ENCODE measurements at regions not wholly inside any gene's neighbourhood (a gene's known extent, or its start where the extent isn't known, plus 50 kb on each side); places are given as distances from the start of the nearest gene placed in this dataset.

DNA sequence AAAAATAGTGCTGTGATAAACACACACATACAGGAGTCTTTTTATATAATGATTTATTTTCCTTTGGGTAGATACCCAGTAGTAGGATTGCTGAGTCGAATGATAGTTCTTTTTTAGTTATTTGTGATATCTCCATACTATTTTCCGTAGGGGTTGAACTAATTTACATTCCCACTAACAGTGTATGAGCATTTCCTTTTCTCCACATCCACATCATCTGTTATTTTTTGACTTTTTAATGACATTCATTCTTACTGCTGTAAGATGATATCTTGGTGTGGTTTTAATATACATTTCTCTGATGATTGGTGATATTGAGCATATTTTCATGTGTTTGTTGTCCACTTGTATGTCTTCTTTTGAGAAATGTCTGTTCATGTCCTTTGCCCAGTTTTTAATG is 78.3 kb downstream of the NIBAN1 start:
- Histone ChIP-seq H3K27ac (no peak overlapping the region), H3K27me3 (no peaks in the 10 kb centered on the region), H3K4me3 (no peak overlapping the region), H3K9ac (ENCODE audit: low read depth in 2 of 2, low read length in 2 of 2) (no peak overlapping the region), H3K4me1 (no peaks in the 10 kb centered on the region), H3K36me3 (no peaks in the 10 kb centered on the region), H3K9me3 (no peaks in the 10 kb centered on the region)
- intact Hi-C loops (cut with DNase I): no loop called here
- no peak for TF ChIP-seq CTCF (IDR thresholded peaks at IDR 0.05)
- DNase-seq: no peak

GRCh38 chr1:184895086-184895485 is 79.2 kb downstream of the NIBAN1 start:
- Histone ChIP-seq H3K27ac (no peak overlapping the region), H3K27me3 (no peaks in the 10 kb centered on the region), H3K9me3 (no peaks in the 10 kb centered on the region), H3K4me1 (no peaks in the 10 kb centered on the region), H3K36me3 (no peaks in the 10 kb centered on the region), H3K9ac (ENCODE audit: low read depth in 2 of 2, low read length in 2 of 2) (no peak overlapping the region), H3K4me3 (no peak overlapping the region)
- intact Hi-C loops (cut with DNase I): no loop called here
- DNase-seq: no peak
- TF ChIP-seq CTCF (IDR thresholded peaks at IDR 0.05): no peak

DNA sequence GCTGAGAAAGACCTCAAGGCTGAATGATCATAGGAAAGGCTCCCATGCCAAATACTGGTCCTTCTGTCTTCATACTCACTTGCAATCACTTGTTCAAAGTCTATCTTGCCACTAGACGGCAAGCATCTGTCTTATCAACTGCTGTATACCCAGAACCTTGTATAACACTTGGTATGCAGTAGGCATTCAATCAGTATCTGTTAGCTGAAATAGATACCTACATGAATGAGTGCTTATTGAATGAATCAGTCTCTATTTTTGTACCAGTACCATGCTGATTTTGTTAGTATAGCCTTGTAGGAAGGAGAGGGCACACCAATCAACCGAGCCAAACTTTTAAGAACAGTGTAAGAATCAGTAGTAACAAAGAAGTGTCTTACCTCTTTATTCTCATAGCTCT is 80.6 kb downstream of the NIBAN1 start:
- H3K9me3 ChIP-seq: no peaks in the 10 kb centered on the region
- no peaks in the 10 kb centered on the region for H3K27me3 ChIP-seq
- H3K4me1 ChIP-seq: no peaks in the 10 kb centered on the region
- no peak overlapping the region for H3K4me3 ChIP-seq
- TF ChIP-seq CTCF (IDR thresholded peaks at IDR 0.05): no peak
- intact Hi-C loops (cut with DNase I): no loop called here
- H3K36me3 ChIP-seq: no peaks in the 10 kb centered on the region
- no peak for DNase-seq
- H3K9ac ChIP-seq (ENCODE audit: low read depth in 2 of 2, low read length in 2 of 2): no peak overlapping the region
- H3K27ac ChIP-seq: no peak overlapping the region

- Histone ChIP-seq H3K9me3 (no peaks in the 10 kb centered on the region), H3K36me3 (no peaks in the 10 kb centered on the region), H3K27me3 (no peaks in the 10 kb centered on the region), H3K9ac (ENCODE audit: low read depth in 2 of 2, low read length in 2 of 2) (no peak overlapping the region), H3K4me1 (no peaks in the 10 kb centered on the region), H3K27ac (no peak overlapping the region), H3K4me3 (no peak overlapping the region)
- intact Hi-C loops (cut with DNase I): no loop called here
- no peak for TF ChIP-seq CTCF (IDR thresholded peaks at IDR 0.05)
- DNase-seq: no peak
Measured at GRCh38 chr1:184892116-184892515, 82.2 kb downstream of the NIBAN1 start.

- DNase-seq: no peak
- intact Hi-C loops (cut with DNase I): no loop called here
- no peaks in the 10 kb centered on the region for H3K27me3 ChIP-seq
- H3K4me3 ChIP-seq: no peak overlapping the region
- H3K27ac ChIP-seq: no peak overlapping the region
- TF ChIP-seq CTCF (IDR thresholded peaks at IDR 0.05): no peak
- no peaks in the 10 kb centered on the region for H3K4me1 ChIP-seq
- H3K9me3 ChIP-seq: no peaks in the 10 kb centered on the region
- H3K36me3 ChIP-seq: no peaks in the 10 kb centered on the region
- no peak overlapping the region for H3K9ac ChIP-seq (ENCODE audit: low read depth in 2 of 2, low read length in 2 of 2)
Measured at GRCh38 chr1:184891440-184891839, 82.9 kb downstream of the NIBAN1 start.

- TF ChIP-seq CTCF (IDR thresholded peaks at IDR 0.05): no peak
- H3K4me3 ChIP-seq: no peak overlapping the region
- H3K27me3 ChIP-seq: no peaks in the 10 kb centered on the region
- H3K4me1 ChIP-seq: no peaks in the 10 kb centered on the region
- H3K9ac ChIP-seq (ENCODE audit: low read depth in 2 of 2, low read length in 2 of 2): peak overlapping the region in 1 of 2 donors; percentile 14
- intact Hi-C loops (cut with DNase I): no loop called here
- no peaks in the 10 kb centered on the region for H3K9me3 ChIP-seq
- H3K36me3 ChIP-seq: no peaks in the 10 kb centered on the region
- no peak overlapping the region for H3K27ac ChIP-seq
- no peak for DNase-seq
Measured at GRCh38 chr1:184890539-184890973, 83.8 kb downstream of the NIBAN1 start.
